HUES64 (cell line): ENCODE measurements at regions not wholly inside any gene's neighbourhood (a gene's known extent, or its start where the extent isn't known, plus 50 kb on each side); places are given as distances from the start of the nearest gene placed in this dataset.

Experiments used
- H3K27ac ChIP-seq: 2 replicates; pipeline ENCODE4 v1.7.0; 2013; ENCODE audit warnings: low read depth, low read length, inconsistent platforms
- H3K27me3 ChIP-seq: 2 replicates; pipeline ENCODE4 v1.6.1; 2013; ENCODE audit warnings: mild to moderate bottlenecking, low read length; ENCODE audit not compliant: insufficient read depth
- H3K36me3 ChIP-seq: 2 replicates; pipeline ENCODE4 v1.6.1; 2013; ENCODE audit warnings: mild to moderate bottlenecking, low read length; ENCODE audit not compliant: insufficient read depth
- H3K4me1 ChIP-seq: 2 replicates; pipeline ENCODE4 v1.6.1; 2013; ENCODE audit warnings: mild to moderate bottlenecking, low read length, moderate library complexity; ENCODE audit not compliant: insufficient read depth
- H3K4me3 ChIP-seq: 2 replicates; pipeline ENCODE4 v1.5.1; 2013; ENCODE audit warnings: mild to moderate bottlenecking, low read length, moderate library complexity
- H3K9ac ChIP-seq: 2 replicates; pipeline ENCODE4 v1.6.1; 2013; ENCODE audit warnings: mild to moderate bottlenecking, low read depth, low read length
- H3K9me3 ChIP-seq: 2 replicates; pipeline ENCODE4 v1.6.1; 2013; ENCODE audit warnings: low read depth, low read length; ENCODE audit not compliant: insufficient read depth
- WGBS: fragments of 150-250, 120-280 bp; methylation state at CpG from one replicate; pipeline ENCODE4 v1.1.7; 2013; ENCODE audit warnings: missing lambda C conversion rate; 5-methylcytosine and 5-hydroxymethylcytosine counted together

- Histone ChIP-seq H3K9me3 (peaks cover 10% of the 10 kb centered on the region; the same call in 1 of the 2 replicates), H3K4me3 (no peak overlapping the region), H3K36me3 (no peaks in the 10 kb centered on the region), H3K9ac (no peak overlapping the region), H3K27me3 (no peaks in the 10 kb centered on the region), H3K4me1 (no peaks in the 10 kb centered on the region), H3K27ac (no peak overlapping the region)
- 95% methylated on average over 5 of the region's 5 CpGs for WGBS
Observed at GRCh38 chr2:226447338-226448300, 352.0 kb downstream of the IRS1 start.

- no peaks in the 10 kb centered on the region for H3K9me3 ChIP-seq
- WGBS, result 77% methylated on average over 3 of the region's 3 CpGs
Observed at GRCh38 chr2:226446406-226447001, 353.1 kb downstream of the IRS1 start.

GRCh38 chr2:226445216-226445861 lies 354.3 kb downstream of the IRS1 start:
- Histone ChIP-seq H3K36me3 (no peaks in the 10 kb centered on the region), H3K4me3 (no peak overlapping the region), H3K9ac (no peak overlapping the region), H3K9me3 (no peaks in the 10 kb centered on the region), H3K27ac (no peak overlapping the region), H3K4me1 (peaks cover 5% of the 10 kb centered on the region; the same call in 1 of the 2 replicates), H3K27me3 (no peaks in the 10 kb centered on the region)
- WGBS, result 95% methylated on average over 3 of the region's 5 CpGs

More at GRCh38 chr2:226446406-226447001, 353.1 kb downstream of the IRS1 start:
- Histone ChIP-seq H3K27ac (no peak overlapping the region), H3K27me3 (no peaks in the 10 kb centered on the region), H3K36me3 (no peaks in the 10 kb centered on the region), H3K4me1 (peaks cover 5% of the 10 kb centered on the region; the same call in 1 of the 2 replicates), H3K9ac (no peak overlapping the region), H3K4me3 (no peak overlapping the region)

- 95% methylated on average over 5 of the region's 5 CpGs for WGBS
- Histone ChIP-seq H3K9ac (no peak overlapping the region), H3K36me3 (no peaks in the 10 kb centered on the region), H3K27ac (no peak overlapping the region), H3K9me3 (no peaks in the 10 kb centered on the region), H3K4me3 (no peak overlapping the region), H3K27me3 (no peaks in the 10 kb centered on the region), H3K4me1 (peaks cover 5% of the 10 kb centered on the region; the same call in 1 of the 2 replicates)
Observed at GRCh38 chr2:226443112-226443511, 356.5 kb downstream of the IRS1 start.

- Histone ChIP-seq H3K36me3 (no peaks in the 10 kb centered on the region), H3K4me3 (no peak overlapping the region)
Observed at GRCh38 chr2:226440127-226440918, 359.3 kb downstream of the IRS1 start.

GRCh38 chr2:226439337-226439736 lies 360.3 kb downstream of the IRS1 start:
- Histone ChIP-seq H3K9me3 (no peaks in the 10 kb centered on the region), H3K9ac (no peak overlapping the region), H3K36me3 (no peaks in the 10 kb centered on the region), H3K4me1 (peaks cover 5% of the 10 kb centered on the region; the same call in 1 of the 2 replicates), H3K27me3 (no peaks in the 10 kb centered on the region), H3K4me3 (no peak overlapping the region), H3K27ac (no peak overlapping the region)
- 97% methylated on average over 6 of the region's 6 CpGs for WGBS

More at GRCh38 chr2:226440127-226440918, 359.3 kb downstream of the IRS1 start:
- Histone ChIP-seq H3K27me3 (no peaks in the 10 kb centered on the region), H3K27ac (no peak overlapping the region), H3K4me1 (peaks cover 5% of the 10 kb centered on the region; the same call in 1 of the 2 replicates), H3K9me3 (no peaks in the 10 kb centered on the region), H3K9ac (no peak overlapping the region)
- WGBS, result 89% methylated on average over 2 of the region's 3 CpGs

GRCh38 chr2:226435146-226435545 lies 364.5 kb downstream of the IRS1 start:
- Histone ChIP-seq H3K27ac (no peak overlapping the region), H3K4me3 (no peak overlapping the region), H3K36me3 (no peaks in the 10 kb centered on the region), H3K9me3 (no peaks in the 10 kb centered on the region), H3K9ac (no peak overlapping the region), H3K27me3 (no peaks in the 10 kb centered on the region), H3K4me1 (0 out of 2 replicates have a peak, but pooled peaks cover 4% of the 10 kb centered on the region)
- 96% methylated on average over 4 of the region's 5 CpGs for WGBS

- no peak overlapping the region for H3K4me3 ChIP-seq
- H3K9ac ChIP-seq, result no peak overlapping the region
Observed at GRCh38 chr2:226434702-226435101, 364.9 kb downstream of the IRS1 start.

GRCh38 chr2:226431288-226431948 lies 368.2 kb downstream of the IRS1 start:
- Histone ChIP-seq H3K9me3 (no peaks in the 10 kb centered on the region), H3K36me3 (no peaks in the 10 kb centered on the region), H3K4me1 (0 out of 2 replicates have a peak, but pooled peaks cover 4% of the 10 kb centered on the region), H3K9ac (no peak overlapping the region), H3K27me3 (no peaks in the 10 kb centered on the region), H3K27ac (no peak overlapping the region), H3K4me3 (no peak overlapping the region)
- WGBS, result 88% methylated on average over 2 of the region's 2 CpGs

More at GRCh38 chr2:226434702-226435101, 364.9 kb downstream of the IRS1 start:
- Histone ChIP-seq H3K27me3 (no peaks in the 10 kb centered on the region), H3K9me3 (no peaks in the 10 kb centered on the region), H3K27ac (no peak overlapping the region), H3K36me3 (no peaks in the 10 kb centered on the region), H3K4me1 (0 out of 2 replicates have a peak, but pooled peaks cover 4% of the 10 kb centered on the region)
- WGBS, result 78% methylated on average over 5 of the region's 5 CpGs

GRCh38 chr2:226429476-226429875 lies 370.1 kb downstream of the IRS1 start:
- no peak overlapping the region for H3K27ac ChIP-seq
- H3K9ac ChIP-seq, result no peak overlapping the region
- 98% methylated on average over 2 of the region's 2 CpGs for WGBS
- 0 out of 2 replicates have a peak, but pooled peaks cover 4% of the 10 kb centered on the region for H3K4me1 ChIP-seq
- no peak overlapping the region for H3K4me3 ChIP-seq
- H3K9me3 ChIP-seq, result no peaks in the 10 kb centered on the region
- H3K27me3 ChIP-seq, result no peaks in the 10 kb centered on the region
- H3K36me3 ChIP-seq, result no peaks in the 10 kb centered on the region
